ENCODE measurements at regions not wholly inside any gene's neighbourhood (a gene's known extent, or its start where the extent isn't known, plus 50 kb on each side); places are given as distances from the start of the nearest gene placed in this dataset.

DNA sequence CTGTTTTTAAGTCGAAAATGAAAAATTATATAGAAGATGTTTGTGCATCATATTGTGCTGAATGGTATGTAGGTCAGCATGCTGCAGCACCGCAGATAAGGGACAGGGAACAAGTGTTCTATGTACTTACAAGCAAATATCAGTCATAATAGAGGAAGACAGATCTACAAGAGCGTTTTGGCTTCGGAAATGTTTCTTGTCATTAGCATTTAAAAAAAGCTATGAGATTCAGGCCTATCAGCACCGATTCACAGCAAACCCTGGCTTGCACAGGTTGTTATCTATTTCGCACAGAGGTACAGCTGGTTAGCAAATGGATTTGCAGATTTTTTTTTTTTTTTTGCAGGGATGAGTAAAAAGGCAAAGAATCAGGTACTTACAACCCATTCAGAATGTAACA lies 204.2 kb upstream of the TBC1D5 start:
- H3K4me1 Mint-ChIP-seq = peaks cover 8% of the 10 kb centered on the region
- TF ChIP-seq, protein P1, sequence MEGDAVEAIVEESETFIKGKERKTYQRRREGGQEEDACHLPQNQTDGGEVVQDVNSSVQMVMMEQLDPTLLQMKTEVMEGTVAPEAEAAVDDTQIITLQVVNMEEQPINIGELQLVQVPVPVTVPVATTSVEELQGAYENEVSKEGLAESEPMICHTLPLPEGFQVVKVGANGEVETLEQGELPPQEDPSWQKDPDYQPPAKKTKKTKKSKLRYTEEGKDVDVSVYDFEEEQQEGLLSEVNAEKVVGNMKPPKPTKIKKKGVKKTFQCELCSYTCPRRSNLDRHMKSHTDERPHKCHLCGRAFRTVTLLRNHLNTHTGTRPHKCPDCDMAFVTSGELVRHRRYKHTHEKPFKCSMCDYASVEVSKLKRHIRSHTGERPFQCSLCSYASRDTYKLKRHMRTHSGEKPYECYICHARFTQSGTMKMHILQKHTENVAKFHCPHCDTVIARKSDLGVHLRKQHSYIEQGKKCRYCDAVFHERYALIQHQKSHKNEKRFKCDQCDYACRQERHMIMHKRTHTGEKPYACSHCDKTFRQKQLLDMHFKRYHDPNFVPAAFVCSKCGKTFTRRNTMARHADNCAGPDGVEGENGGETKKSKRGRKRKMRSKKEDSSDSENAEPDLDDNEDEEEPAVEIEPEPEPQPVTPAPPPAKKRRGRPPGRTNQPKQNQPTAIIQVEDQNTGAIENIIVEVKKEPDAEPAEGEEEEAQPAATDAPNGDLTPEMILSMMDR (IDR thresholded peaks at IDR 0.05) = no peak
- no peak for TF ChIP-seq EZH2 (IDR thresholded peaks at IDR 0.05; ENCODE audit: borderline replicate concordance, insufficient read depth, low read depth, low read length, poor library complexity, severe bottlenecking)
- H3K27ac Mint-ChIP-seq = no peak overlapping the region
- intact Hi-C loops (cut with micrococcal nuclease) = no loop called here
- Histone ChIP-seq H2AFZ (ENCODE audit: insufficient read depth, low read depth, low read length, poor library complexity, severe bottlenecking) (no peak overlapping the region), H3K4me1 (ENCODE audit: control insufficient read depth in 2 of 2, insufficient read depth in 2 of 2, low read length in 2 of 2) (peaks cover 0 to 2% of the 10 kb centered on the region in 2 donors), H3K36me3 (replicated peaks in 1 of 2; ENCODE audit: control extremely low read depth in 1 of 2, control insufficient read depth in 1 of 2, extremely low read depth in 1 of 2, insufficient read depth in 2 of 2, low read length in 1 of 2) (no peaks in the 10 kb centered on the region), H3K79me2 (ENCODE audit: control insufficient read depth, insufficient read depth, low read length) (no peaks in the 10 kb centered on the region), H3K27ac (ENCODE audit: low read length in 2 of 2) (no peak overlapping the region), H3K27me3 (replicated peaks in 1 of 4; ENCODE audit: control extremely low read depth in 1 of 4, control insufficient read depth in 3 of 4, insufficient read depth in 4 of 4, low read length in 3 of 4) (peaks cover 0 to 4% (median 1%) of the 10 kb centered on the region in 4 experiments), H3K4me2 (replicated peaks; ENCODE audit: low read depth, low read length, poor library complexity, severe bottlenecking) (no peak overlapping the region), H3K4me3 (ENCODE audit: control extremely low read depth in 1 of 5, extremely low read depth in 1 of 5, insufficient read depth in 1 of 5, low read depth in 2 of 5, low read length in 4 of 5) (no peak overlapping the region), H3K9me3 (ENCODE audit: control extremely low read depth in 1 of 3, control insufficient read depth in 2 of 3, insufficient read depth in 1 of 3, low read length in 2 of 3) (peaks cover 3 to 10% (median 8%) of the 10 kb centered on the region in 3 donors), H3K9ac (ENCODE audit: low read length) (no peak overlapping the region), H4K20me1 (ENCODE audit: control insufficient read depth, insufficient read depth, low read length, poor library complexity, severe bottlenecking) (no peaks in the 10 kb centered on the region)
- POLR2A ChIA-PET = no interaction called here
- DNase-seq (no peak), ATAC-seq (ENCODE audit: low read depth) (no peak)
- CTCF ChIA-PET = no interaction called here
- H3K4me3 Mint-ChIP-seq = no peak overlapping the region
- WGBS (ENCODE audit: insufficient coverage) = 44% methylated on average over 3 of the region's 6 CpGs
- H3K9me3 Mint-ChIP-seq (ENCODE audit: insufficient read depth) = peaks cover 8% of the 10 kb centered on the region
- peaks cover 39% of the 10 kb centered on the region for H3K27me3 Mint-ChIP-seq

DNA sequence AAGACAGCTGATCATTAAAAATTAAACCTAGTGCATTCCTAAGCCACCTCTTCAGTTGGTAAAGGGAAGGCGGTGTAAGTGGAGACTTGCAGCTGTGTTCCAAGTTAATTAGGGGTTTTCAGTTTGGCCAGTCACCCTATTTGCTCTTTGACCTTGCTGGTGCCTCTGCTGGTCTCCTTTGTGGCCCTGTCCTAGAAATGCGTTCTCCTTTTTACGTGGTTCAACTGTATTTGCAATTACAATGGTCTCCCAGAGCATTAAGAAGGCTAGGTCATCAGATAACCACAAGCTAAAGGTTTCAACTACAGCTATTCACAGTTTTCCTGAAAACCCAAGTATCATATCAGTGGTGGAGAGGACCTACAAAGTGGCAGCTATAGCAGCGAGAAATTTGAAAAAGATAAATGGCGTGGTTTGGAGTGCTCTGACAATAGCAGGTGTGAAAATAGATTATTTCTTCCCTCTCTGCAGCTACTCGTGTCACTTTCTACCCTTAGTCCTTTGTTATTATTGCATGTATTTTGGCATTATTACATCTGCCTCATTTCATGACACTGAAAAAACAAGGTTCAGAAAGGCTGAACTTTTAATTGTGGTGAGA lies 203.5 kb upstream of the TBC1D5 start:
- Histone ChIP-seq H2AFZ (ENCODE audit: insufficient read depth, low read depth, low read length, poor library complexity, severe bottlenecking) (no peak overlapping the region), H3K27me3 (replicated peaks in 1 of 4; ENCODE audit: control extremely low read depth in 1 of 4, control insufficient read depth in 3 of 4, insufficient read depth in 4 of 4, low read length in 3 of 4) (peaks cover 0 to 4% (median 1%) of the 10 kb centered on the region in 4 experiments), H3K4me1 (ENCODE audit: control insufficient read depth in 2 of 2, insufficient read depth in 2 of 2, low read length in 2 of 2) (peaks cover 0 to 2% of the 10 kb centered on the region in 2 donors), H3K9me3 (ENCODE audit: control extremely low read depth in 1 of 3, control insufficient read depth in 2 of 3, insufficient read depth in 1 of 3, low read length in 2 of 3) (peaks cover under 1 to 6% (median 3%) of the 10 kb centered on the region in 3 donors), H3K36me3 (replicated peaks in 1 of 2; ENCODE audit: control extremely low read depth in 1 of 2, control insufficient read depth in 1 of 2, extremely low read depth in 1 of 2, insufficient read depth in 2 of 2, low read length in 1 of 2) (no peaks in the 10 kb centered on the region), H4K20me1 (ENCODE audit: control insufficient read depth, insufficient read depth, low read length, poor library complexity, severe bottlenecking) (no peaks in the 10 kb centered on the region), H3K9ac (ENCODE audit: low read length) (no peak overlapping the region), H3K4me2 (replicated peaks; ENCODE audit: low read depth, low read length, poor library complexity, severe bottlenecking) (no peak overlapping the region), H3K4me3 (ENCODE audit: control extremely low read depth in 1 of 5, extremely low read depth in 1 of 5, insufficient read depth in 1 of 5, low read depth in 2 of 5, low read length in 4 of 5) (no peak overlapping the region), H3K79me2 (ENCODE audit: control insufficient read depth, insufficient read depth, low read length) (no peaks in the 10 kb centered on the region), H3K27ac (ENCODE audit: low read length in 2 of 2) (no peak overlapping the region)
- DNase-seq = no peak
- Mint-ChIP-seq H3K4me1 (peaks cover 8% of the 10 kb centered on the region), H3K27ac (no peak overlapping the region), H3K4me3 (no peak overlapping the region), H3K9me3 (ENCODE audit: insufficient read depth) (peaks cover 8% of the 10 kb centered on the region), H3K27me3 (peaks cover 39% of the 10 kb centered on the region)
- intact Hi-C loops (cut with micrococcal nuclease) = no loop called here
- POLR2A ChIA-PET = no interaction called here
- WGBS (ENCODE audit: insufficient coverage) = 77% methylated on average over 3 of the region's 6 CpGs
- no peak for TF ChIP-seq EZH2 (IDR thresholded peaks at IDR 0.05; ENCODE audit: borderline replicate concordance, insufficient read depth, low read depth, low read length, poor library complexity, severe bottlenecking)
- TF ChIP-seq, protein P1 (IDR thresholded peaks at IDR 0.05) = no peak
- ATAC-seq (ENCODE audit: low read depth) = no peak
- CTCF ChIA-PET = no interaction called here

Measured in B cell (primary cell).